Mucosa of rectum (tissue), 2 donors: ENCODE measurements at regions not wholly inside any gene's neighbourhood (a gene's known extent, or its start where the extent isn't known, plus 50 kb on each side); places are given as distances from the start of the nearest gene placed in this dataset.

Experiments used
- H3K27ac ChIP-seq, 2 donors: one replicate each; pipeline ENCODE4 v1.7.0; 2013; ENCODE audit warnings: inconsistent platforms in 2 of 2, low read depth in 2 of 2, low read length in 2 of 2
- H3K27me3 ChIP-seq, 2 donors: one replicate each; pipeline ENCODE4 v1.7.0; 2013; ENCODE audit warnings: low read length in 2 of 2; ENCODE audit not compliant: control insufficient read depth in 2 of 2, insufficient read depth in 2 of 2
- H3K36me3 ChIP-seq, 2 donors: one replicate each; pipeline ENCODE4 v1.7.0; 2013; ENCODE audit warnings: low read length in 2 of 2; ENCODE audit not compliant: control insufficient read depth in 2 of 2, insufficient read depth in 2 of 2
- H3K4me1 ChIP-seq, 2 donors: one replicate each; pipeline ENCODE4 v1.7.0; 2013; ENCODE audit warnings: low read length in 2 of 2, mild to moderate bottlenecking in 1 of 2; ENCODE audit not compliant: control insufficient read depth in 2 of 2, insufficient read depth in 2 of 2
- H3K4me3 ChIP-seq, 2 donors: one replicate each; pipeline ENCODE4 v1.7.0; 2013; ENCODE audit warnings: low read length in 2 of 2
- H3K9ac ChIP-seq, 2 donors: one replicate each; pipeline ENCODE4 v1.7.0; 2013; ENCODE audit warnings: low read length in 2 of 2, low read depth in 1 of 2, mild to moderate bottlenecking in 1 of 2
- H3K9me3 ChIP-seq, 2 donors: one replicate each; pipeline ENCODE4 v1.7.0; 2013; ENCODE audit warnings: low read length in 2 of 2; ENCODE audit not compliant: control insufficient read depth in 2 of 2
- donor health status: healthy.
- donor health status: Normal muscosa, but diverticular disease.

GRCh38 chr2:15752552-15753232, 161.0 kb downstream of the DDX1 start:
- Histone ChIP-seq H3K27ac (no peak overlapping the region), H3K27me3 (no peaks in the 10 kb centered on the region), H3K4me3 (no peak overlapping the region), H3K9me3 (no peaks in the 10 kb centered on the region), H3K4me1 (peaks cover 0 to 3% of the 10 kb centered on the region in 2 donors), H3K36me3 (no peaks in the 10 kb centered on the region), H3K9ac (no peak overlapping the region)

DNA sequence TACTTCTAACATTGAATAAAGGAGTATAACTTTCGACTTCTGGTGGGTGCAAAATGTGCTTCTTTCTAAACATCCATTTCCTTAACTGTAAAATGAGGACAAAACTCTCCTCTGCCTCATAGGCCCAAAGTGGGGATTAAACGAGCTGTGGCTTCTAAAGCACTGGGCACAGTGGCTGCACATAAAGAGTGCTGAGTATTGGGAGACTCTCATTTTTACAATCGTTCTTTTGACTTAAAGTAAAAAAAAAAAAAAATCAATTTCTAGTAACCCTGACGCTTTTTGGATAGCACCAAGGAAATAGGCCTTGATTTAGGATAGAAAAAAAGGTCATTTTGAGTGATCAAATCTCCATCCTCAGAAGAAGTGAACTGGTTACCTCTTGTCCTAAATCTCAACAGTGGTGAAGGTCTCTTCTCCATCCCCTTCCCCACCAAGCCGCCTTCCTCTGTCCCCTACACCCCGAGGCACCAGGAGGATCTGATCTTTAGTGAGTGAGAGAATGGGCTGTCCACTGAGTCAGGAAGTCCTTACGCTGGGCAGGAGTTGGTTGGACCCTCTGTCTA, 161.6 kb downstream of the DDX1 start:
- no peaks in the 10 kb centered on the region for H3K36me3 ChIP-seq

DNA sequence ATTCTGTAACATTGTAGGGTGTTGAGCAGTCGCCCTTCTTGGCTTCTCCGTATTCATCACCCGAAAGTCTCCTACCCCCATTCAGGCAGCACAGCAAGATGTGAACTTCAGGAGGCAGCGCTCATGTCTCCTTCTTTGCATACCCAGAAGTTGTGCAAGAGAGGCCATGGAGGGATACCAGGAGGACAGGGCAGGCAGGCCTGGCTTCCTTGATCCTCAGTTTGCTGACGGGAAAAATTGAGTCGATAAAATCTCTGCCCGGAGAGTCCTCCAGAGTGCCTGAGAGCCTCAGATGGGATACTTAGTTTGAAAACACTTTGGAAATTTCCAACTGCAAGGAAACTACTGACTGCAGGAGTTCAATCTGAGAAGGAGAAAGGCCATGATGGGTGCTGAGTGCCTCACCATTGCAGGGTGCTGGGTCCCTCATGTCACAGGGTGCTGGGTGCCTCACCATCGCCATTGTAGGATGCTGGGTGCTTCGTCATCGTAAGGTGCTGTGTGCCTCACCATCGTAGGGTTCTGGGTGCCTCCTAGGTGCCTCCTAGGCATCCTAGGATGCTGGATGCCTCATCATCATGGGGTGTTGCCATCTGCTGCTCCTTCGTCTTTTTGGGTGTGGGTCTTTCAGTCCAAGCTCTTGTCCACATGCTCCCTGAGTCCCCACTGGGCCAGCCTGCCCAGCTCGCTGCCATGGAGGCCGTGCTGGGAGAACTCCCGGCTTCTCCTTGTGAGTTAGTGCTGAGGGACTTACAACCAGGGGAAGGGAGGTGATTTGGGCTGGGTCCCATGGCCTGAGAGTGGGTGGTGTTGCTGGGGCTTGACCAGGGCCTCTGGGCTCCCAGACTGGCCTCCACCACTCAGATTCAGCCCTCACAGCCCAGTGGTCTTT, 162.4 kb downstream of the DDX1 start:
- no peak overlapping the region for H3K4me3 ChIP-seq
- H3K9me3 ChIP-seq: no peaks in the 10 kb centered on the region
- no peaks in the 10 kb centered on the region for H3K27me3 ChIP-seq
- H3K4me1 ChIP-seq: peaks cover 0 to 3% of the 10 kb centered on the region in 2 donors
- H3K36me3 ChIP-seq: no peaks in the 10 kb centered on the region
- H3K9ac ChIP-seq: no peak overlapping the region
- H3K27ac ChIP-seq: no peak overlapping the region

More for the DNA sequence above, 161.6 kb downstream of the DDX1 start:
- H3K27me3 ChIP-seq: no peaks in the 10 kb centered on the region
- no peak overlapping the region for H3K4me3 ChIP-seq
- H3K27ac ChIP-seq: no peak overlapping the region
- H3K9ac ChIP-seq: no peak overlapping the region
- H3K4me1 ChIP-seq: peaks cover 0 to 3% of the 10 kb centered on the region in 2 donors
- H3K9me3 ChIP-seq: no peaks in the 10 kb centered on the region

GRCh38 chr2:15754703-15755099, 163.0 kb downstream of the DDX1 start:
- Histone ChIP-seq H3K27ac (no peak overlapping the region), H3K36me3 (no peaks in the 10 kb centered on the region), H3K27me3 (no peaks in the 10 kb centered on the region), H3K9me3 (no peaks in the 10 kb centered on the region), H3K4me3 (no peak overlapping the region), H3K9ac (no peak overlapping the region), H3K4me1 (peaks cover 0 to 3% of the 10 kb centered on the region in 2 donors)

DNA sequence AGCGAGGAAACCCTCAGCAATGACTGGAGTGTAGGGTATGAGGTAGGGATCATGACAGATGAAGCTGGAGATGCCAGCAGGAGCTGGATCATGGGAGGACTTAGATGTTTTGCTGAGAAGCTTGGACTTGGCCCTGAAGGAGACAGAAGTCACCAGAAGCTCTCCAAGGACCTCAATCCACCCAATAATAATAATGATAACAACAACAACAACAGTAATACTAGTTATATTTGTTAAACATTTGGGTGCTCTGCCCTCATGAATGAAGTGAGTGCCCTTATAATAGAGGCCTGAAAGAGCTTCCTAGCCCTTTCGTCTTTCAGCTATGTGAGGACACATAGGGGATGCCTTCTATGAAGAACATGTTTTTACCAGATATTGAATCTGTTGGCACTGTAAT, 163.9 kb downstream of the DDX1 start:
- no peaks in the 10 kb centered on the region for H3K27me3 ChIP-seq
- no peak overlapping the region for H3K4me3 ChIP-seq
- peaks cover 0 to under 1% of the 10 kb centered on the region in 2 donors for H3K4me1 ChIP-seq

GRCh38 chr2:15756011-15756550, 164.4 kb downstream of the DDX1 start:
- no peaks in the 10 kb centered on the region for H3K27me3 ChIP-seq
- no peak overlapping the region for H3K9ac ChIP-seq
- H3K4me1 ChIP-seq: no peaks in the 10 kb centered on the region
- H3K4me3 ChIP-seq: no peak overlapping the region
- no peak overlapping the region for H3K27ac ChIP-seq
- H3K36me3 ChIP-seq: no peaks in the 10 kb centered on the region
- H3K9me3 ChIP-seq: no peaks in the 10 kb centered on the region

More for the DNA sequence above, 163.9 kb downstream of the DDX1 start:
- Histone ChIP-seq H3K27ac (no peak overlapping the region), H3K9me3 (no peaks in the 10 kb centered on the region), H3K9ac (no peak overlapping the region), H3K36me3 (no peaks in the 10 kb centered on the region)

DNA sequence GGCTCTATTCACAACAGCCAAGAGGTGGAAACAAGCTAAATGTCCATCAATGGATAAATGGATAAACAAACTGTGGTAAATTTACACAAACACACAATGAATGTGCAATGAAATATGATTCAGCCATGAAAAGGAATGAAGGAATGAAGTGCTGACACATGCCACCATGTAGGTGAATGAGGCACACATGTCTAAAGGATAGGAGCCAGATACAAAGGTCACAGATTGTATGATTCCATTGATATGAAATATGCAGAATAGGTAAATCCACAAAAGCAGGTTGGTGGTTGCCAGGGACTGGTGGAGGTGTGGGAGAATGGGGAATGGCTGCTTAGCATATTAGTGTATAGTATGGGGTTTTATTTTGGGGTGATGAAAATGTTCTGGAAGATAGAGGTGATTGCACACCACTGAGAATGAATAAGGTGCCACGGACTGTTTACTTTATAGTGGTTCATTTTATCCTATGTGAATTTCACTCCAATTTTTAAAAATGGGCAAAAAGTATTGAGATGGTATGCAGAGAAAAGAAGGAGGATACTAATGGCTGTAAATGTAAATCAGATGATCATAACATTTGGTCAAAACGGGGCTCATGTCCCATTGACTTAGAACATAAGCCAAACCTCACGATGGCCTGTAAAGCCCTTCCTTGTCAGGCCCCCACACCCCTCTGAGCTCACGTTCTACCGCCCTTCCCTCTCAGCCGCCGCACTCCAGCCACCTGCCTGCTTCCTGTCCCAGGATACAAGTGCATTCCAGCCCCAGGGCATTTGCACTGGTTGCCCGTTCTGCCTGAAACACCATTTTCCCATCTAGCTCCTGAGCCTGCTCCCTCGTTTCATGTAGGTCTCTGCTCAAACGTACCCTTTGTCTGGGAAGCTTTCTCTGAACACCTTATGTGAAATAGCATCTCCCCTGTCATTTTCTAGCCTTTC, 165.5 kb downstream of the DDX1 start:
- no peak overlapping the region for H3K4me3 ChIP-seq

GRCh38 chr2:15757820-15758586, 166.3 kb downstream of the DDX1 start:
- no peaks in the 10 kb centered on the region for H3K27me3 ChIP-seq

More for the DNA sequence above, 165.5 kb downstream of the DDX1 start:
- no peaks in the 10 kb centered on the region for H3K4me1 ChIP-seq
- no peaks in the 10 kb centered on the region for H3K27me3 ChIP-seq
- no peaks in the 10 kb centered on the region for H3K9me3 ChIP-seq
- H3K9ac ChIP-seq: no peak overlapping the region
- no peak overlapping the region for H3K27ac ChIP-seq
- no peaks in the 10 kb centered on the region for H3K36me3 ChIP-seq

GRCh38 chr2:15758848-15759247, 167.2 kb downstream of the DDX1 start:
- Histone ChIP-seq H3K9ac (no peak overlapping the region), H3K4me1 (no peaks in the 10 kb centered on the region), H3K27me3 (no peaks in the 10 kb centered on the region), H3K36me3 (no peaks in the 10 kb centered on the region), H3K27ac (no peak overlapping the region), H3K4me3 (no peak overlapping the region), H3K9me3 (no peaks in the 10 kb centered on the region)

More at GRCh38 chr2:15757820-15758586, 166.3 kb downstream of the DDX1 start:
- Histone ChIP-seq H3K4me3 (no peak overlapping the region), H3K4me1 (no peaks in the 10 kb centered on the region), H3K27ac (no peak overlapping the region), H3K36me3 (no peaks in the 10 kb centered on the region), H3K9ac (no peak overlapping the region), H3K9me3 (no peaks in the 10 kb centered on the region)
